GM12892 (cell line): ENCODE measurements at regions not wholly inside any gene's neighbourhood (a gene's known extent, or its start where the extent isn't known, plus 50 kb on each side); places are given as distances from the start of the nearest gene placed in this dataset.

ENCODE experiments used
- DNase-seq: peaks from one replicate; pipeline ENCODE4 v3.0.0; 2011; ENCODE audit not compliant: insufficient read length
- FAIRE-seq: peaks from 2 replicates; lab custom pipeline; 2011; peaks lifted over from hg19 to GRCh38; lab: Jason Lieb, UNC
- POLR2A ChIP-seq: IDR thresholded peaks from 2 replicates; pipeline ENCODE4 v1.6.1; 2011; ENCODE audit warnings: low read depth, low read length, control low read depth
- POLR2AphosphoS5 ChIP-seq: IDR thresholded peaks from 2 replicates; pipeline ENCODE4 v1.6.1; 2011; ENCODE audit warnings: low read depth, low read length, control low read depth
- TAF1 ChIP-seq: IDR thresholded peaks from 2 replicates; pipeline ENCODE4 v1.6.1; 2011; ENCODE audit warnings: low read depth, mild to moderate bottlenecking, control low read depth, low read length, borderline replicate concordance

DNA sequence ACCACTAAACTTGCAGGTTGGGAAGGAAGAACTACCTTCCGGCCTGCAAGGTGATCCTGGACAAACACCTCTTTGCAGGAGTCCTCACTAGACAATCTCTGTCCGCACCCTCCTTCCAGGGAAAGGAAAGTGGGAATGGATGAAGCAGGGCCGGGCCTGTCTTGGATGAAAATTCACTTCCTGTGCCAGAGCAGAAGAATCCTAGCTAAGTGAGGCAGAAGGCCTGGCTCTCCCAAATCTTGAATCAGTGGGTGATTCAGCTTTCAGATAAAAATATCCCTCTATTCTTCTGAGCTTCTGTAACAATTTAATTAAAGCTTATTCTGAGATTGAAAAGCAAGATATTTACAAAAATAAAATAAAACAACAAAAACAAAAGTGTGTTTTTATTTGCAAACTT, 281.9 kb upstream of the TLE4 start:
- TF ChIP-seq POLR2AphosphoS5 (no peak), TAF1 (no peak), POLR2A (no peak)
- FAIRE-seq (no peak), DNase-seq (no peak)

DNA sequence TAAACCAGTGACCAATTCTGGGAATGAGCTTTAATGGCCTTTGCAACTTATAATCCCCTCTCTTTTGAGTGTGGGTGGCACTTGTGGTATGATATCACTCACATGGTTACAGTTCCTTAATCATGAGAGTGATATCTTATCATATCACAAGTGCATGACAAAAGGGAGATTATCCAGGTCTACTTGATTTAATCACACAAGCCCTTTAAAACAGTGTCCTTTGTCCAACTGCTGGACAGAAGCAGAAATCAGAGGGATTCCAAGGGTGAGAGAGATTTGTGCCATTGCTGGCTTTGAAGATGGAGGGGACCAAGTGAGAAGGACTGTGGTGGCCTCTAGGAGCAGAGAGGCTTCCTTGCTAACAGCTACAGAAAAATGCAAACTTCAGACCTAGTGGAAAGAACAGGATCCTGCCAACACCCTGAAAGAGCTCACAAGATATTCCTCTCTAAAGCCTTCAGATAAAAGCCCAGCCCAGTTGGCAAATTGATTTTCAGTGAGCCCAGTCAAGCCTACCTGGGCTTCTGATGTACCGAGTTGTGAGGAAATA, 279.0 kb upstream of the TLE4 start:
- TF ChIP-seq POLR2A, result no peak
- DNase-seq (no peak), FAIRE-seq (no peak)

DNA sequence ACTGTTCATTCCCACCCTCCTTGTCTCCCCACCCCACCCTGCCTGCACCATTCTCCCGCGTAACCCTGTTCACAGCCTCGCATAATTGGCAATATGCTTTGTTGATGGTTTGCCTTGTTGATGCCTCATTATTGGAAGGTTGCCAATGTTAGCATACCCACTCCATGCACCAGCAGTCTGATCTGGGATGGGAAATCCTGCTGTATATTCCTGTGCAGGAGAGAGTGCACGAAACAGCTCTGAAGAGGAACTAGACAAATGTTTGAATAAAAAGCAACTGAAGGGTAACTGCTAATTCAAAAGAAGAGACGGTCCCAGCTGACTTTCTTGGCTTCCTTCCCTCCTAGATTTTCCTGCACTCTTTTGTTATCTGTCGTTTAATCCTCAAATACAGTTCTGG, 271.7 kb upstream of the TLE4 start:
- TF ChIP-seq POLR2AphosphoS5 (no peak), TAF1 (no peak), POLR2A (no peak)
- FAIRE-seq (no peak), DNase-seq (no peak)

- TF ChIP-seq POLR2A (no peak), TAF1 (no peak), POLR2AphosphoS5 (no peak)
- no peak for DNase-seq
- FAIRE-seq, result no peak
Observed at GRCh38 chr9:79301085-79301484, 270.7 kb upstream of the TLE4 start.

- TF ChIP-seq POLR2A (no peak), TAF1 (no peak), POLR2AphosphoS5 (no peak)
- FAIRE-seq, result no peak
- DNase-seq, result no peak
Observed at GRCh38 chr9:79301551-79302391, 270.0 kb upstream of the TLE4 start.

DNA sequence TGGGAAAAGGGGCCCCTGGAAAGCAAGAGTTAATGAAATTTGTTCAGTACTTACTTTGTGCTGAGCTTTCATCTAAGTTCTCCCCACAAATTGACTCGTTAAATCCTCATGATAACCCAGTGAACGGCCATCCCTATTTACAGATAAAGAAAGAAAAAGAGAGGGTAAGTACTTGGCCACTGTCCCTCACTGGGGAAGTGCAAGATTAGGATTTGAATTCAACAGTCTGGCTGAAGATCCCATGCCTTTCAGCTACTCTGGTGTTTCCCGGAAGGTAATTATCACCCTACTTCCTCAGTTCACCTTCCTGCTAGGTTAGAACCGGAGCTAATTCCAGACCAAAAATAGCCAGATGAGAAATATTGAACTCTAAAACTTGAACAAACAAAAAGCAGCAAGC, 269.2 kb upstream of the TLE4 start:
- FAIRE-seq, result no peak
- TF ChIP-seq POLR2A (no peak), POLR2AphosphoS5 (no peak), TAF1 (no peak)
- DNase-seq, result no peak

GRCh38 chr9:79308012-79308411, 263.8 kb upstream of the TLE4 start:
- no peak for DNase-seq
- TF ChIP-seq POLR2AphosphoS5 (no peak), TAF1 (no peak), POLR2A (no peak)
- FAIRE-seq, result no peak

- no peak for DNase-seq
- no peak for FAIRE-seq
- TF ChIP-seq POLR2A (no peak), TAF1 (no peak), POLR2AphosphoS5 (no peak)
Observed at GRCh38 chr9:79312686-79313421, 258.9 kb upstream of the TLE4 start.

DNA sequence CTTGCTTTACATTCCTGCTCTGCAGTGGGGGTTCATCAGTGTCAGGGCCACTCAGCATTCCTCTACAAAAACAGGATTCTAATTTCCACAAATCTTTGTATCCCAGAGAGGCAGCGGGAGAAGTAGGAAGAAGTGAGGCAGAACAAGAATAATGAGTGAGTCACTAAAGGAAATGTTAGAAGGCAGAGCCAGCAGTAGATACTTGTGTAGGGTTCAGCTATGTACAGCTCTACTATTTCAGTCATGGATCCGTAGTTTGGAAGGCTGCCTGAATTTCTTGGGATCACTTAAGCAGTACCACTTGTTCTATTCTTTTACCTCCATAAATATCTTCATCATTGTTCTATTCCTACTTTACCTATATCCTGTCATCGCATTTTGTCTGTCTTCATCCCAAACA, 246.3 kb upstream of the TLE4 start:
- DNase-seq (no peak), FAIRE-seq (no peak)
- no peak for TF ChIP-seq POLR2A

DNA sequence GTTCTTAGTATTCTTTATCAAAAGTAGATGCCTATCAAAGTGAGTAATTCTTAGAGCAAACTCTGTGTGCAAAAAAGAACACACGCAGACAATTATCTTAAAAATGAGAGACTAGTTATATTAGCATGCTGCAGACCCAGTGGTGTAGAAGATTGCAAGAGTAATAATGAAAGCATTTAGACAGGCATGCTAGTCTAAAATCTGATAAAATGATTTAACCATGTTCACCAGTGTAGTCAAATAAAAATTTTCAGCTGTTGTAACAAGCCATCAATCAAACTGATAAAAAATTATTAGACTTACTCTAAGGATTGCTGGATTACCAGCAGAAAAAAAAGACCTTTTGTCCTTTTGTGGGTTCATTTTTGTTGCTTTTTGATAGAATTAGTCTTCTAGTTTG, 241.9 kb upstream of the TLE4 start:
- FAIRE-seq (no peak), DNase-seq (no peak)
- TF ChIP-seq TAF1 (no peak), POLR2AphosphoS5 (no peak), POLR2A (no peak)

DNA sequence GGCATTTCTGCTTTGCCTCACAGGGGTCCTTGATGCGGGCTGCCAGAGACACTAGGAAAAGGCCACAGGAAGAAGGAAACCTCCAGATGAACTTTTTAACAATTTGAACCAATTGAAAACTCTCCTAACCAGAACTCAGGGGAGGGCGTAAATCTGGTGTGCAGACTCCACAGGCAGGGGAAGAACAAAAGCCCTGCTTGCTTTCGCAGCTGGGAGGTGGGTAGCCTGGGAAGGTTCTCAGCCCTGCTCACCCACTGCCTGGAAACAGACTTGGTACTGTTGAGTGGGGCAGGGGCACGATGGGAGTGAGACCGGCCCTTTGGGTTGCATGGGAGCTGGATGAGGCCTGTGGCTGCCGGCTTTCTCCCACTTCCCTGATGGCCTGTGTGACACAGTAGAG, 237.8 kb upstream of the TLE4 start:
- no peak for TF ChIP-seq POLR2A
- no peak for TF ChIP-seq POLR2AphosphoS5
- no peak for TF ChIP-seq TAF1
- no peak for FAIRE-seq
- no peak for DNase-seq

DNA sequence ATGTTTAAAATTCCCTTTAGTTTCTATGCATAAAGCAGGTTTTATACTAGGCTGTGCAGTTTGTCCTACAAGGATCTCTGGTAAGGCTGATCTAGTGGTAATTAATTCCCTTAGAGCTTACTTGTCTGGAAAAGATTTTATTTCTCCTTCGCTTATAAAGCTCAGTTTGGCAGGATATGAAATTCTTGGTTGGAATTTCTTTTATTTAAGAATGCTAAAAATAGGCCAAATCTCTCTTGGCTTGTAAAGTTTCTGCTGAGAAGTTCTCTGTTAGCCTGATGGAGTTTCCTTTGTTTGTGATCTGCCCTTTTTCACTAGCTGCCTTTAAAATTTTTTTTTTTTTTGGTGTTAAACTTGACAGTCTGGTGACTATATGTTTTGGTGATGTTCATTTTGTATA, 237.1 kb upstream of the TLE4 start:
- FAIRE-seq (no peak), DNase-seq (no peak)
- TF ChIP-seq POLR2AphosphoS5 (no peak), TAF1 (no peak), POLR2A (no peak)
